Left forelimb (tissue), 1 donor: ENCODE measurements at regions not wholly inside any gene's neighbourhood (a gene's known extent, or its start where the extent isn't known, plus 50 kb on each side); places are given as distances from the start of the nearest gene placed in this dataset.
"Not testable (repeated sequence)": the region's sequence is repeated elsewhere in the genome, so short reads cannot be mapped to it uniquely, and the experiment has no call there.

Source experiments
- DNase-seq: peaks from one replicate; pipeline ENCODE4 v3.0.0-alpha.2; 2018; ENCODE audit warnings: low spot score

GRCh38 chr9:39665020-39665419 lies 309.6 kb downstream of the SPATA31A1 start:
- DNase-seq, result not testable (repeated sequence)

- not testable (repeated sequence) for DNase-seq
These were observed 319.2 kb downstream of the SPATA31A1 start for GRCh38 chr9:39674437-39675210.

GRCh38 chr9:39675211-39675553 lies 319.7 kb downstream of the SPATA31A1 start:
- not testable (repeated sequence) for DNase-seq

- not testable (repeated sequence) for DNase-seq
These were observed 323.2 kb downstream of the SPATA31A1 start for GRCh38 chr9:39678534-39679263.

GRCh38 chr9:39680694-39681401 lies 325.4 kb downstream of the SPATA31A1 start:
- DNase-seq, result not testable (repeated sequence)

- not testable (repeated sequence) for DNase-seq
These were observed 373.4 kb downstream of the SPATA31A1 start for GRCh38 chr9:39728862-39729261.

- not testable (repeated sequence) for DNase-seq
These were observed 389.4 kb downstream of the SPATA31A1 start for GRCh38 chr9:39744898-39745297.

- DNase-seq, result not testable (repeated sequence)
These were observed 420.1 kb downstream of the SPATA31A1 start for GRCh38 chr9:39775570-39775969.

GRCh38 chr9:39791356-39791755 lies 435.9 kb downstream of the SPATA31A1 start:
- not testable (repeated sequence) for DNase-seq

GRCh38 chr9:39797935-39798334 lies 442.5 kb downstream of the SPATA31A1 start:
- not testable (repeated sequence) for DNase-seq

GRCh38 chr9:39799252-39799651 lies 443.8 kb downstream of the SPATA31A1 start:
- DNase-seq, result not testable (repeated sequence)

- DNase-seq, result not testable (repeated sequence)
These were observed 447.1 kb downstream of the SPATA31A1 start for GRCh38 chr9:39802561-39802960.

GRCh38 chr9:39809401-39810226 lies 454.1 kb downstream of the SPATA31A1 start:
- peak; percentile 60 for DNase-seq

GRCh38 chr9:39810401-39810800 lies 454.9 kb downstream of the SPATA31A1 start:
- DNase-seq, result not testable (repeated sequence)

GRCh38 chr9:39811615-39812014 lies 456.1 kb downstream of the SPATA31A1 start:
- not testable (repeated sequence) for DNase-seq

- DNase-seq, result not testable (repeated sequence)
These were observed 473.0 kb downstream of the SPATA31A1 start for GRCh38 chr9:39828457-39828856.
